Gastrocnemius medialis (tissue), 4 donors: ENCODE measurements at regions not wholly inside any gene's neighbourhood (a gene's known extent, or its start where the extent isn't known, plus 50 kb on each side); places are given as distances from the start of the nearest gene placed in this dataset.

ENCODE experiments used
- CTCF ChIP-seq, 5 experiments: fragments of 450-650 bp in 3 of 5; fragments of 200-600 bp in 2 of 5; sonication (generic) in 2 of 5; IDR thresholded peaks in 4 of 5; conservative IDR thresholded peaks in 1 of 5; 1 replicate in 4 of 5; 2 replicates in 1 of 5; pipeline ENCODE4 v1.5.1; 2016 to 2019; ENCODE audit warnings: antibody characterized with exemption in 5 of 5, mild to moderate bottlenecking in 3 of 5, moderate library complexity in 3 of 5
- POLR2A ChIP-seq, 2 donors: fragments of 450-650 bp; IDR thresholded peaks; one replicate each; pipeline ENCODE4 v1.6.1; 2017; ENCODE audit warnings: antibody characterized with exemption in 2 of 2, mild to moderate bottlenecking in 2 of 2, moderate library complexity in 2 of 2

GRCh38 chr15:25068696-25069095 lies 113.9 kb downstream of the SNRPN start:
- TF ChIP-seq POLR2A (IDR thresholded peaks at IDR 0.05) (no peak), CTCF (IDR thresholded peaks at IDR 0.05 in 4 of 5, conservative IDR thresholded peaks at IDR 0.05 in 1 of 5) (no peak)
